Muscle layer of colon (tissue), 2 donors: ENCODE measurements at regions not wholly inside any gene's neighbourhood (a gene's known extent, or its start where the extent isn't known, plus 50 kb on each side); places are given as distances from the start of the nearest gene placed in this dataset.
"Not testable (repeated sequence)": the region's sequence is repeated elsewhere in the genome, so short reads cannot be mapped to it uniquely, and the experiment has no call there.

Source experiments
- H3K27ac ChIP-seq: one replicate; pipeline ENCODE4 v1.7.0; 2013; ENCODE audit warnings: low read depth, mild to moderate bottlenecking, low read length, moderate library complexity
- H3K27me3 ChIP-seq, 2 donors: one replicate each; pipeline ENCODE4 v1.7.0; 2013; ENCODE audit warnings: low read length in 2 of 2, mild to moderate bottlenecking in 2 of 2; ENCODE audit not compliant: insufficient read depth in 2 of 2, control insufficient read depth in 1 of 2
- H3K36me3 ChIP-seq: one replicate; pipeline ENCODE4 v1.7.0; 2013; ENCODE audit warnings: mild to moderate bottlenecking, low read length; ENCODE audit not compliant: insufficient read depth
- H3K4me1 ChIP-seq: one replicate; pipeline ENCODE4 v1.7.0; 2013; ENCODE audit warnings: mild to moderate bottlenecking, low read length; ENCODE audit not compliant: insufficient read depth
- H3K4me3 ChIP-seq, 2 donors: one replicate each; pipeline ENCODE4 v1.7.0; 2013; ENCODE audit warnings: low read length in 2 of 2, low read depth in 1 of 2, mild to moderate bottlenecking in 1 of 2, moderate library complexity in 1 of 2
- H3K9ac ChIP-seq: one replicate; pipeline ENCODE4 v1.7.0; 2013; ENCODE audit warnings: low read length
- H3K9me3 ChIP-seq: one replicate; pipeline ENCODE4 v1.7.0; 2013; ENCODE audit warnings: mild to moderate bottlenecking, low read length
- donor health status: abdominal sarcoma.
- donor health status: Adenocarcinoma of cecum.

- no peak overlapping the region for H3K27ac ChIP-seq
- H3K36me3 ChIP-seq = no peaks in the 10 kb centered on the region
- H3K4me1 ChIP-seq = no peaks in the 10 kb centered on the region
- no peak overlapping the region for H3K4me3 ChIP-seq
- H3K27me3 ChIP-seq = no peaks in the 10 kb centered on the region
- H3K9me3 ChIP-seq = no peaks in the 10 kb centered on the region
- H3K9ac ChIP-seq = no peak overlapping the region
These were observed 192.4 kb upstream of the MYLIP start for GRCh38 chr6:15936503-15936902.

DNA sequence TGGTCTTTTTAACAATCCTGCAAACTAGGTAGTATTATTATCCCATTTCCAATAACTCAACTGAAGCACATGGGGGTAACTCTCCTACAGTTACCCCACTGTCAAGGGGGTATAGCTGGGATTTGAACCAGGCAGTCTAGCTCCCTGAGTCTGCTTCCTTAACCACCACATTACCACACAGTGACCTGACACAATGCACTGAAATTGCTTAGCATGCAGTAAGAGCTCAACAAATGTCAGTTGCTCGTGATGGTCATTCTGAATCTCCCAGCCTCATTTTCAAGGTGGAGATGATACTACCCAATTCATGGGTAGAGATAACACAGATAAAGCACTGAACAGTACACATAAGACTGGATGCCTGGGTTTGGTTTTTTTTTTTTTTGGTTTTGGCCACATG lies 193.2 kb upstream of the MYLIP start:
- H3K36me3 ChIP-seq = no peaks in the 10 kb centered on the region
- no peak overlapping the region for H3K9ac ChIP-seq
- H3K4me1 ChIP-seq = no peaks in the 10 kb centered on the region
- no peak overlapping the region for H3K27ac ChIP-seq
- H3K27me3 ChIP-seq = no peaks in the 10 kb centered on the region
- no peak overlapping the region for H3K4me3 ChIP-seq
- no peaks in the 10 kb centered on the region for H3K9me3 ChIP-seq

DNA sequence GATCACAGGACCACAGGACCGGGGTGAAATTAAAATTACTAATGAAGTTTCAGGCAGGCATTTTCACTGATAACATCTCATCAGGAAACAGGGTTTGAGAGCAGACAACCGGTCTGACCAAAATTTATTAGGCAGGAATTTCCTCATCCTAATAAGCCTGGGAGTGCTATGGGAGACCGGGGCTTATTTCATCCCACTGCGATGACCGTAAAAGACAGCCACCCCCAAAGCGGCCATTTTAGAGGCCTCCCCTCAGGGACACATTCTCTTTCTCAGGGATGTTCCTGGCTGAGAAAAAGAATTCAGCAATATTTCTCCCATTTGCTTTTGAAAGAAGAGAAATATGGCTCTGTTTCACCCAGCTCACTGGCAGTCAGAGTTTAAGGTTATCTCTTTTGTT lies 197.2 kb upstream of the MYLIP start:
- H3K4me3 ChIP-seq, H3K27ac ChIP-seq, H3K4me1 ChIP-seq, H3K27me3 ChIP-seq, H3K9ac ChIP-seq, H3K9me3 ChIP-seq, H3K36me3 ChIP-seq: not testable (repeated sequence)

- Histone ChIP-seq H3K9me3 (no peaks in the 10 kb centered on the region), H3K36me3 (no peaks in the 10 kb centered on the region), H3K27ac (no peak overlapping the region), H3K9ac (no peak overlapping the region), H3K4me3 (no peak overlapping the region), H3K27me3 (no peaks in the 10 kb centered on the region), H3K4me1 (no peaks in the 10 kb centered on the region)
These were observed 198.7 kb upstream of the MYLIP start for GRCh38 chr6:15930207-15930606.

DNA sequence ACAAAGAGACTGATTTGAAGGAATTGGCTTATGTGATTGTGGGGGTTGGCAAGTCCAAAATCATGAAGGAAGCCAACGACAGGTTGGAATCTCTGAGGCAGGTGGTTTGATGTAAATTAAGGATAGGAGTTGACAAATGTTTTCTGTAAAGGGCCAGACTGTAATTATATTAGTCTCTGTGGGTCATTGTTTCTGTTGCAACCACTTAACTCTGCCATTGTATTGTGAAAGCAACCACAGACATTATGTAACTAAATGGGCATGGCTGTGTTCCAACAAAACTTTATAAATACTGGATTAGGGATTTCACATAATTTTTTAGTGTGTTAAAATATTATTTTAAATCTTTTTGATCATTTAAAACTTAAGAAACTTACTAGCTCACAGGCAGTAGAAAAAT lies 199.2 kb upstream of the MYLIP start:
- H3K27me3 ChIP-seq = no peaks in the 10 kb centered on the region
- H3K36me3 ChIP-seq = no peaks in the 10 kb centered on the region
- no peak overlapping the region for H3K4me3 ChIP-seq
- H3K9me3 ChIP-seq = no peaks in the 10 kb centered on the region
- H3K27ac ChIP-seq = no peak overlapping the region
- no peaks in the 10 kb centered on the region for H3K4me1 ChIP-seq
- no peak overlapping the region for H3K9ac ChIP-seq

- H3K4me1 ChIP-seq = peaks cover 4% of the 10 kb centered on the region
- H3K9ac ChIP-seq = no peak overlapping the region
- no peak overlapping the region for H3K4me3 ChIP-seq
- no peaks in the 10 kb centered on the region for H3K9me3 ChIP-seq
- no peaks in the 10 kb centered on the region for H3K27me3 ChIP-seq
- no peak overlapping the region for H3K27ac ChIP-seq
- no peaks in the 10 kb centered on the region for H3K36me3 ChIP-seq
These were observed 201.2 kb upstream of the MYLIP start for GRCh38 chr6:15927531-15928225.

DNA sequence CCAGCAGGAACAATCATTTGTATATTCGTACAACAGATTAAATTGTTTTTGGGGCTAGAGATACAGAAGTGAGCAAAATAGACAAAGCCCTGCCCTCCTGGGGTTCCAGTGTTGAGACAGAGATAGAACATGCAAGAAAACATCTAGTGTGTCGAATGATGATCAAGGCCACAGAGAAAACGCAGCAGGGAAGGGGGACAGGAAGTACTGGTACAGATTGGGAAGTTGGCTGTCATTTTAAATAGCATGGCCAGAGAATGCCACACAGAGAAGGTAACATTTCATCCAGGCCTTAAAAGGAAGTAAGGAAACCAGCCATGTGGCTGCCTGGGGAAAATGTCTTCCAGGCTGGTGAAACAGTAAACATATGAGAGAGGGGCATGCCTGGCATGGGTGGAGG lies 202.6 kb upstream of the MYLIP start:
- Histone ChIP-seq H3K27me3 (no peaks in the 10 kb centered on the region), H3K4me3 (no peak overlapping the region), H3K4me1 (peaks cover 11% of the 10 kb centered on the region), H3K27ac (no peak overlapping the region), H3K9ac (no peak overlapping the region), H3K36me3 (no peaks in the 10 kb centered on the region), H3K9me3 (no peaks in the 10 kb centered on the region)

GRCh38 chr6:15924893-15925292 lies 204.0 kb upstream of the MYLIP start:
- Histone ChIP-seq H3K36me3 (no peaks in the 10 kb centered on the region), H3K4me3 (no peak overlapping the region), H3K4me1 (peaks cover 11% of the 10 kb centered on the region), H3K27ac (no peak overlapping the region), H3K27me3 (no peaks in the 10 kb centered on the region), H3K9ac (no peak overlapping the region), H3K9me3 (no peaks in the 10 kb centered on the region)

- Histone ChIP-seq H3K36me3 (no peaks in the 10 kb centered on the region), H3K4me1 (peaks cover 11% of the 10 kb centered on the region), H3K4me3 (no peak overlapping the region), H3K9me3 (no peaks in the 10 kb centered on the region), H3K27me3 (no peaks in the 10 kb centered on the region), H3K9ac (no peak overlapping the region), H3K27ac (no peak overlapping the region)
These were observed 206.2 kb upstream of the MYLIP start for GRCh38 chr6:15922510-15923250.

DNA sequence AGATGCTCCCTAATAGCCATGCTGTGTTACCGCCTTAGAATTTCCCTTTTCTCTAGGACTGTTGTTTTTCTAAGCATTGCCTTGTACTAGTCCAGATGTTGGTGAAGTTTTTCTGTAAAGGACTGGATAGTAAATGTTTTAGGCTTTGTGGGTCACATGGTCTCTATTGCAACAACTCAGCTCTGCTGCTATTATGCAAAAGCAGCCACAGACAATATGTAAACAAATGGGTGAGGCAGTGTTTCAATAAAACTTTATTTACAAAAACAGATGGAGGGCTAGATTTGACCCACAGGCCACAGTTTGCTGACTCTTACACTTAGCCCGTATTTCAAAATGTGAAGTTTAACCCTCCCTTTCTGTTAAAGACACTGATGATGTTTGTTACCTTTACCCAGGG lies 207.6 kb upstream of the MYLIP start:
- Histone ChIP-seq H3K9me3 (no peaks in the 10 kb centered on the region), H3K27ac (no peak overlapping the region), H3K27me3 (no peaks in the 10 kb centered on the region), H3K4me1 (peaks cover 11% of the 10 kb centered on the region), H3K4me3 (no peak overlapping the region), H3K36me3 (no peaks in the 10 kb centered on the region), H3K9ac (no peak overlapping the region)

DNA sequence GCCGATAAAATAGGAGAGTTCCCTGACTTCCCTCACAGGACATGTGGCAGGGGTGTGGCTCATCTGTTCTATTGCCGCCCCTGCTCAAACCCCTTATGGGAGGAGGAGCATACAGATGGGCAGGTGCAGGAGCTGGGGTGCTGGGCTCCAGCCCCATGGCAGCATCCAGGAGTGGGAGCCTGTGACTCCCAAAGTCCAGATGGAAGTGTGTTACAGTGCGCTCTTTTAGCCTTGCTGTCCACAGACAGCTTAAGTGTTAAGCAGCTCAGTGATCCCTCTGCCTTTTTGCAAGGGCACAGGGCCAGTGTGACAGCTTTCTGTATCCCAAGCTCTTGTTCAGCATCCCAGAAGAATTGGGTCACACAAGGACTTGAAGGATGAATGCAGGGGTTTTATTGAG lies 212.3 kb upstream of the MYLIP start:
- Histone ChIP-seq H3K9ac (no peak overlapping the region), H3K9me3 (no peaks in the 10 kb centered on the region), H3K36me3 (no peaks in the 10 kb centered on the region), H3K27me3 (no peaks in the 10 kb centered on the region), H3K4me1 (no peaks in the 10 kb centered on the region), H3K27ac (no peak overlapping the region), H3K4me3 (no peak overlapping the region)
